Activated CD4-positive, CD25-positive, alpha-beta regulatory T cell treated with anti-CD3 and anti-CD28 coated beads, Interleukin-2, amount 50 U/mL, for 72 hours (primary cell): ENCODE measurements at regions not wholly inside any gene's neighbourhood (a gene's known extent, or its start where the extent isn't known, plus 50 kb on each side); places are given as distances from the start of the nearest gene placed in this dataset.

Experiments
- DNase-seq: peaks from one replicate; pipeline ENCODE4 v3.0.0; 2021

DNA sequence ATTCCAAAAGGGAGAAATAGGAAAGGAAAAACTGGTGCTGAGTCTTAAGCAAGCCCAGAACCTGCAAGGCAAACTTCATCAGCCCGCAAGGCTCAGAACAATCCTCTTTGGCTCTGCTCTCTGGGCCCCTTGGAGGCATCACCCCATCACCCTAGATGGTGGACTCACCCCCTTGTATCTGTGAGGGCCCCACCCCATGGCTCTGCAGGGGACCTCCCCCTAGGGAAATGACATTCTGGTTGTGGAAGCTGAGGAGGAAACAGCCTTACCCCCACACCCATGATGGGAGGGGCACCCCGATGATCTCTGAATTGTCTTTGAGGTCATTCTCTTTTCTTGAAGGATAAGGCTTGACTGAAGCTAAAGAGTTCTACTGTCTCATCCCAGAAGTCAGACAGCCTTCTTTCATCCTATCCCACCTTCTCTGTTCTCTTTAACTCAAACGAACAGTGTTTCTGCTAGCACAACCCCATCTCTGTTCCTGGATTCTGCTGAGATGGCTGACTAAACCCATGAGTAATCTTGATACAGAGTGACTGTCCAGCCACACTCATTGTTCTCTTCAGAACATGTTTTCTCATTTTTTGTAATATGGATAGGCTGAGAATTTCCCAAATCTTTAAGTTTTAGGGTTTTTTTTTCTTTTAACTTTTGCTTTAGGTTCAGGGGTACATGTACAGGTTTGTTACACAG lies 492.1 kb upstream of the MYT1L start:
- DNase-seq = no peak

DNA sequence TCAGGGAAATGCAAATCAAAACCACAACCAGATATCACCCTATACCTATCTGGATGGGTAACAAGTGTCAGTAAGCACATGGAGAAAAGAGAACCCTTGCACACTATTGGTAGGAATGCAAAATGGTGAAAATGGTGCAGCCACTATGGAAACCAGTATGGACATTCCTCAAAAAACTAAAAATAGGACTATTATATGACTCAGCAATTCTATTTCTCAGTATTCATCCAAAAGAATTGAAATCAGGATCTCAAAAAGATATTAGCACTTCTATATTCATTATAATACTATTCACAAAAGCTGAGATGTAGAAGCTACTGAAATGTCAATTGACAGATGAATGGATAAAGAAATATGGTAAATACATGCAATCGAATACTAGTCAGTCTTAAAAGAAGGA lies 491.1 kb upstream of the MYT1L start:
- no peak for DNase-seq

DNA sequence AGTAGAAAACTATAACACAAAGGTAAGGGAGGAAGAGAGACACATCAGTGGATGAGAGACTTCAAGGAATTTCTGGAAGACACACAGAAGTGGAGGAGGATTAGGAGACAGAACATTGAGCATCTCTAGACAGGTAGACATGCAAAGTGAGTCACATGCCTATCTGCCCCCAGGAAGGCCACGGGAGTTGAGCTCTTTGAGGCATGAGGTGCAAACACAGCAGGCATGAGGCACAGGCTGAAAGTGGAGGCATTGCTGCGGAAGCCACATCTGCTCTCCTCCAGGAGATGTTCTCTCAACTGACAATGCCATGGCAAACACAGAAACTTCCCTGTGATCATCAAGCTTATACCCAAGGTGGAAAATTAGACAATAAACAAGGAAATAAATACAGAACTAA lies 481.6 kb upstream of the MYT1L start:
- no peak for DNase-seq

DNA sequence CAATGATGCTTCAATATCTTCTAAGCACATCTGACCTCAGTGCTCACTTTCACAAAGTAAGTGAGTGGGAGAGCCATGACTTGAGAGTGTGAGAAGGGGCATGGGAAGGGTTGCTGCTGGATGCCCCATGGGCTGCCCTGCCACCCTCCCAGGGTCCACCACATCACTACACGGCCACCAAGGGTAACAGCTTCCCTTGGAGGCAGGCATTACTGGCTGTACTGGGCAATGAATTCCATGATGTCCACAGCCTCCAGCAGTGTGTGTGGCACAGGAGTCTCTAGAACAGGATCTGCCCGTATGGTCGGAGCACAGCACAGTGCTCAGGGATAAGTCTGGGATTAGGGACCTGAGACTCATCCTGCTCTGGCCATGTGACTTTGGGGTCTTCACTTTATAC lies 481.0 kb upstream of the MYT1L start:
- no peak for DNase-seq

DNA sequence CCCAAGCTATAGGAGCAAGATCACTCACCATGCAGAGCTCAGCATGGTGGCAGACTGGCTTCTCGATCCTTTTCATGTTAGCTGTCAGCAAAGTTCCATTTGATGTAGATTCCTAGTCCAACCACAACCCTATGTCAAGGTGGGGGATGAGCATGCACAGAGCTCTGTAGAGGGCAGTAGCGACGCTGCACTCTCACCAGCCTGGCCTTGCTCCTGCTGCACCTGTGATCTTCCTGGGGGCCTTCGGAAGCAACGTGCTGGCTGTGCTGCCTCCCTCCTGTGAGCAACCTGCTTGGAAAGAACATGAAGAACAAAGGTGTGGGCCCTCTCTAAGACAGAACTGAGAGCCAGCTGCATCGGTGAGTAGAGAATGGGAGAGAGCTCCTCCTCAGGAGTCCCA lies 479.4 kb upstream of the MYT1L start:
- no peak for DNase-seq

DNA sequence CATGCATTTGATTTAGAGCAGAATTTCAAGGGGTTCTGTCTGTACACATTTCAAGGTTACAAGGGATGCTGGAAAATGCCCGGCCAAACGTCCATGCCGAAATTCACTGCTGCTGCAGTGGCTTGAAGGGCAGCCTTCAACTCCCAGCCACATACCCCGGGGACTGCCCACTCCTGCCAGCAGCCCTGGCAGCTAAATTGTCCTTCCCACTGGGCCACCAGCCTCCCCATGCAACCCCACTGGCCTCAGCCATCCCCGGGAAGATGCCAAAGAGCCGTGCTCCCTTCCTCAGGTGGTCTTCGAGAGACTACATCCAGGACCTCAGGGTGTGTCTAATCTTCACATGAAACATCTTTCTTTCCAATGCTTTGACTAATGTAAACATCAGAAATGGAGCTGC lies 478.7 kb upstream of the MYT1L start:
- no peak for DNase-seq

DNA sequence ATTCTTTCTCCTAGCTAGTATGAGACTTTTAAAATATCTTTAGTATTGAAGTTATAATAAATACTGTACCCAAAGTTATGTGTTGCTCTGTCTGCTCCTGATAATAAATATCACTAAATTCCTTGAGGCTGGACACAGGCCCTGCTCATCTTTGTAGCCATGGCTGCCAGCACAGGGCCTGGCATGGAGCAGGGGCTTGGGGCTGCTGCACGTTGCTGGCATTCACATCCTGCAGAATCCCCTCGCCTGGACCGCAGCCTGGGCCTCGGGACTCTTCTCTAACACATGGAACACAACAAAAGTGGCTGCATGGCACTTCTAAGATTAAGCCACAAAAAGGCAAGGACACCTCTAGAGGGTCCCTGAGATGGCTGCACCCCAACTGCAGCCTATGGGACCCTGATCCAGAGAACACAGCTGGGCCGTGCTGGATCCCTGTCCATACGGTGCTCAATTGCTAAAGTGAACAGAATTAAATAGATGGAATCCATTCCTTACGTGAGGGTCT lies 477.5 kb upstream of the MYT1L start:
- DNase-seq = no peak

DNA sequence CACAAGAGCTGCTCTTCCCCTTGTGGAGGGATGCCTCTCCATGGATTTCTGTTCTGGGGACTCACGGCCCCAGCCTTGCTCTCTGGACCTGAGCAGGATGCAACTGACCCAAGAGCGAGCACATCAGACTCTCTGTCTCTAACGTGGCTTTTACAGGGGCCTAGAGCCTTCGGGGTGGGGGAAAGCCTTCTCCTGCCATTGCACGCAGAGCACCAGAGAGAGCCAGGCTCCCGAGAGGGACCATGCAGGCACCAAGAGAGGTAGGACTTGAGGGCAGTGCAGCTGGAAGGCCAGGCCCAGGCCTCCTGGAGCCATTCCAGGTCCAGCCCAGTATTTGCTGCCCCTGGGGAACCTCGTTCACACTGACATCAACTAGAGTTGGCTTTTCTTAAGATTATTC lies 475.6 kb upstream of the MYT1L start:
- no peak for DNase-seq

DNA sequence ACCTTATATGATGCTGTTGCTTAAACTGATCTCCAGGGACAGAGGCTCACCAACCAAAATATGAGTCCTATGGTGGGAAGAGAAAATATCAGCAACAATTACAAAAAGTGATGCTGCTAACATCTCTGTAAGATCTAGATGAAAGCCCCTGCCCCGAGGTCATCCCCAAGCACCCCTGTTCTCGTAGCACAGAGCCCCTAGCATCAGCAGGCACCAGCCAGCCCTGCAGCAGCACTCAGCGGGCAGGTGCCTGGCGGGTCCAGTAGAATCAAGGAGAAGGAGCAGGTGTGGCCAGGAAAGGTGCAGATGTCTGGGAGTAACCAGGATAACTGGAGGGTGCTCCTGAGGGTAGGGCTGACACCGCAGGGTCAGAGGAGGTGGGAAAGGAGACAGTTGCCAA lies 474.2 kb upstream of the MYT1L start:
- DNase-seq = no peak

DNA sequence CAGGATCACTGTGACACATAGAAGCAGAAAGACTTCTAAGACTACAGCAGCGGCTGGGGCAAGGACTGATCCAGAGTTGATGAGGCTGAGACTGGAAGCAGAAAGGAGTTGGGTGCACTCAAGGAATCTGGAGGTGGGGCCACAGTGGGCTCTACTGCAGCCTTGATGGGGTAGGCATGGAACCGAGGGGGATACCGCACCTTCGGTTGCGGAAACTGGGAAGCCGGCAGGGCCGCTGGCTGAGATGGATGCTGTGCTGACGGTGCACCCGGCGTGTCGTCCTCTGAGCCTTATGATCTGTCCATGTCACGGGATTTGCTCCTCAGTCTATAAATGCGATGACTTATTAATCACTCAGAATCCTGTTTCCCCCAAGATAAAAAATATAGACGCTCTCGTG lies 473.5 kb upstream of the MYT1L start:
- DNase-seq = no peak

DNA sequence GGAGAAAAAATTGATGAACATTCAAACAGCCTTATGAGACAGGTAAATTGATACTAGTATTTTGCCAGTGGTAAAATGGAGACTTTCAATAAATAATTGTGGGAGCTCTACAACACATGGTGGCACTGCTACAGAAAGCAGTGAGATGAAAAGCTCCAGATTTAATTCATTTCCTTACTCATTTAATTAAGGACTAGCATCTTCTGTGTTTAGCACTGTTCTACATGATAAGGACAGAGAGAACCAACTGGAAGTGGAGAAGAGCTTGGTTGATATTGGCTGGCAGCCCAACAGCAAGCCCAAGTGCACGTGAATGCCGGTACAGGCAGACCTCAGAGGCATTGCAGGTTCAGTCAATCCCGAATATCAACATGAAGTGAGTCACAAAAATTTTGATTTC lies 470.4 kb upstream of the MYT1L start:
- DNase-seq = no peak

DNA sequence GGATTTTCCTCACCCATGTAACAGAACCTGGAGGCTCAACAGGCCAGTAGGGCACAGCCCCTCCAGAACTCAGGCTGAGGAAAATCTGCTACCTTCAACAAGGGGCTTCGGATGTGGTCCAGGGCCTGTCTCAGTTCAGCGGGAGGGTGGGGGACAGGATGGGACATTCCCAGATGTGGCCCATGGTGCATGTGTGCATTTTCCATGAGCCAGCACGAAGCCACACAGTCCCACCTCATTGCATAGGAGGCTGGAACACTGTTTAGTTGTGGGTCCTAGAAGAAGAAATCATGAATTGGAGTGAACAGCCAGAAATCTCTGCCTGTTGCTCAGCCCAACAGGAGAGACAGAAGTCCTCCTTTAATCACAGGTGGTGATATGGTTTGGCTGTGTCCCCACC lies 469.6 kb upstream of the MYT1L start:
- no peak for DNase-seq

DNA sequence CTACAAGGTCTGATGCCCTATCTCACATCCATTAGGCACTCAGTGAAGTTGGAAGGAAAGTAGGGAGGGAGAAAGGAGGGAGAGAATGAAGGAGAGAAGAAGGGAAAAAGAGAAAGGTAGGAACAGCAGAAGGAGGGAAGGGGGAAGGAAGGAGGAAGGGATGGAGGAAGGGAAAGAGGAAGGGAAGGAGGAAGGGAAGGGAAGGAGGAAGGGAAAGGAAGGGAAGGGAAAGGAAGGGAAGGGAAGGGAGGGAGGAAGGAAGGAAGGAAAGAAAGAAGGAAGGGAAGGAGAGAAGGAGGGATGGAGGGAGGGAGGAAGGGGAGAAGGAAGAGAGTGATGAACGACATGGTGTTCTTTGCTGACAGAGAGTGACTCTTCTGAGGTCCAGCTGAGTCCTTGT lies 468.9 kb upstream of the MYT1L start:
- no peak for DNase-seq

DNA sequence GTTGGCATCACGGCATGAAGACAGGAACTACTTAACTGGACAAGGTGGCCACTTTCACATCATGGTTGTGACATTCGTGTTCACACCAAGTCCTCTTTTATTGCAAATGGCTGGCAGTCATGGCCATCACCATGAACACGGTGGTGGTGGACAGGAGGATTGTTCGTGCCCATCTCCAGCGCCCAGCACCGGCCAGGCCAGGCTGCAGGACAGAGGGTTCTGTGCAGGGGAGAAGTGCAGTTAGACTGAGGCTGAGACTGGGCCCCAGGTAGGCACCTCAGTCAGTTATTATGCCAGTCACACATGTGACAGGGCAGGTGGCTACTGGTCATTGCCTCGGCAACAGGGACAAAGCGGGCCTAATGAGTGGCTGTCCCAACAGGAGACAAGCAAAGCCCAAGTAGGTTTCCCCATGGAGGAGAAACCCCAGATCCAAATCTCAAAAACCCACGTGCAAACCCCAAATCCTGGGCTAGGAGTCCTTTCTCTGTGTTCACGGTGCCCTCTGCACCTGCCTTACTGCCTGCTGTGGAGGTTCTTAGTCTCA lies 468.1 kb upstream of the MYT1L start:
- no peak for DNase-seq

DNA sequence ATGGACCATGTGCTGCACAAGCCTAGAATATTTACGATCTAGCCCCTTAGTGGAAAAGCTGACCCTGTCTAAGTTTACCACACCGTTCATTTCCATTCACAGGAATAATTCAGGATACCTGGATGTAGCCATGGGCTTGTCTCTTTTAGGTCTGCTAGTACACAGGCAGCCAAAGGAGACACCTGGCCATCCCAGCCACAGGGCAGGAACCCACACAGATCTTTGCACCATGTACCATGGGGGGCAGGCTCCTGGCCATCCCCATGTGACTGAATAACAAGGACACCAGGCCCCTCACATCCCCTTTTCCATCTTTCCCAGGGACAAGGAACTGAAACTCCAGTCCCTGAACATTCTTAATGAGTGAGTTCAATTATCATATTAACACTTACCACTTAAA lies 467.3 kb upstream of the MYT1L start:
- DNase-seq = no peak

DNA sequence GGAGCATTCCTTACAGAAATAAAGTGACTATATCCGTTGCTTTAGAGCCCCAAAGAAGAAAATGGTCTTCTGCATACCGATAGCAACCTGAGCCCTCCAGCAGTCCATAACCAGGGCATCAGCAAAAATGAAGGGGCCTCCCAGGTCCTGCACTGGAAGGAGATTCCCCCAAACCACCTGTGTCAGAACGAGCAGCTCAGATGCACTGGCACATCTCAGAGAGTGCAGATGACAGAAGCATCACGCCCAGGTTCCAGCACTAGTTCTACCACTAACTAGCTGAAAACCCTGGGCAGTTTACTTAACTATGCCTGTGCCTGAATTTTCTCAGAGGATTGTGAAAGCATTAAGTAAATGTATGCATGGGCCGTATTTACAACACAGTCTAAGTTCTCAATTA lies 466.7 kb upstream of the MYT1L start:
- DNase-seq = no peak

DNA sequence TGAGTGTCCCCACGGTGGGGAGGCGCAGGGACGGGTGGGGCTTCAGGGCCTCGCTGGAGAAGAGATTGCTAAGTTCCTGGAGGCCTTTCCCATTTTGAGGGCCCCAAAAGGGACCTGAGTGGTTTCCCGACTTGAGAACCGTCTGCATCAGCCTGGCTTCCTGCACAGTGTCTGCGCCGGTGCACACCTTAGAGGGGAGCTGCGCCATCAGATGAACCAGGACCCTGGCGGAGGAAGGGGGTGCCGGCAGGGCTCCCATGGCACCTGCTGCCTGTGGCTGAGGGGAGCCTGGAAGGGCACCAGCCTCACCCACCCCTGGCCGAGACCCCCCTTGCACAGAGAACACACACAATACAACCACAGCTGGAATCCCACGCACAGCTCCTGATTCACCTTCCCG lies 465.1 kb upstream of the MYT1L start:
- DNase-seq = no peak

DNA sequence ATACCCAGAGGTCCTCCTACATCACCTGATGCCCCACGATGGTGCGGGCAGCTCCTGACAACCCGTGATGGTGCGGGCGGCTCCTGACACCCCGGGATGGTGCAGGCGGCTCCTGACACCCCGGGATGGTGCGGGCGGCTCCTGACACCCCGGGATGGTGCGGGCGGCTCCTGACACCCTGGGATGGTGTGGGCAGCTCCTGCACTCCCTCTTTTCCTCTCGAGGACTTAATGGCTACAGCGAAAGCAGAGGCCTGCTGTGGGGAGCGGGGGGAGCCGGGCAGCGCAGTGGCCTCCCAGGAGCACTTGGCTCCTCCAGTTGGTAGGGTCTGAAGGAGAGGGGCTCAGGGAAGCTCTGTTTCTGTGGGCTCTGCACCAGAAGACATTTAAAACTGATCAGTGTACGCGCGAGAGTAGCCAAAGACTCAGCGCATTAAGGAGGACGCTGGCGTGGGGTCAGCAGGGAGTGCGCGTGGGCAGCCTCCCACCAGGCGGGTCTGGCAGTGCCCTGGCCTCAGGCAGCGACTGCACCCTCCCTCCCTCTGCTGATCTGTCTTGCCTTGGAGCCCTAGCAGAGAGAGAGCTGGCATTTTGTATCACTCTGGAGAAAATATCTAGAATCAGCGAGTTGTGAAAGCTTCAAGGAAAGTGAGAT lies 464.5 kb upstream of the MYT1L start:
- no peak for DNase-seq

DNA sequence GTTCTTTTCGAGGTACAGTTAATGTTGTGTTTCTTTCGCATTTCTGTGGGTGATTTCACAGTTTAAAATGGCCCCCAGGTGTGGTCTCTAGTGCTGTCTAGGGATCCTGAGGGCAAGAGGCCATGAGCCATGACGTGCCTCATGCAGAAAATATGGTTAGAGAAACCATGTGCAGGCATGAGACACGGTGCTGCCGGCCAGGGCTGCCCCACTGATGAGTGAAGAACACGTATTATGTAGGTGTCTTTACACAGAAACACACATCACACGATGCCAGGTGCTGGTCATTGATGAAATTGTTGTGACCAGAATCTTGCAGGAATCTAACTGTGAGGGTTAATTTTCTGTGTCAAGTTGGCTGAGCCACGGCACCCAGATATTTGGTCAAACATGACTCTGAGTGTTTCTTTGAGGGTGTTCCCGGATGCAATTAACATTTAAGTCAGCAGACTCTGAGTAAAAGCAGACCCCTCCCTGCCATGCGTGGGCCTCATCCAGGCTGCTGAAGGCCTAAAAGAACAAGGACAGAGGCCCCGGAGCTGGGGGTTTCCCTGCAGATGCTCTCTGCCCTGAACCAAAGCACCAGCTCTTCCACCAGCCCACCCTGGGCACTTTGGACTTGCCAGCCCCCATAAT lies 463.0 kb upstream of the MYT1L start:
- DNase-seq = no peak

DNA sequence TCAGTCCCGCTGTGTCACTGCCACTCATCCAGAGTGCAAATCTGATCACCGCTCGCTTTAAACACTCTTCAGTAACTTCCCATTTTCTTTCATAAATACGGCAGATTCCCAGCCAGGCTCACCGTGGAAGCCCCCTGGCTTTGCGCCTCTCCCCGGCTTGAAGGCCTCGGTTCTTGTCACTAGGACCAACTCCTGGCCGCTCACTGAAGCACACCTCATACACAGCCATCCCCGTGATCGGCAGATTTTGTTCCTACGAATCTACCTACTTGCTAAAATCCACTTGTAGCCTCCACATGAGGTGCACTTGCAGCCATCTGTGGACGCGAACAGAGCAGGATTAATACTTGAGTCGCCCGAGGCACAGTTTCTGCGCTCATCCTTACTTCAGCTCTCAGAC lies 462.4 kb upstream of the MYT1L start:
- DNase-seq = no peak

DNA sequence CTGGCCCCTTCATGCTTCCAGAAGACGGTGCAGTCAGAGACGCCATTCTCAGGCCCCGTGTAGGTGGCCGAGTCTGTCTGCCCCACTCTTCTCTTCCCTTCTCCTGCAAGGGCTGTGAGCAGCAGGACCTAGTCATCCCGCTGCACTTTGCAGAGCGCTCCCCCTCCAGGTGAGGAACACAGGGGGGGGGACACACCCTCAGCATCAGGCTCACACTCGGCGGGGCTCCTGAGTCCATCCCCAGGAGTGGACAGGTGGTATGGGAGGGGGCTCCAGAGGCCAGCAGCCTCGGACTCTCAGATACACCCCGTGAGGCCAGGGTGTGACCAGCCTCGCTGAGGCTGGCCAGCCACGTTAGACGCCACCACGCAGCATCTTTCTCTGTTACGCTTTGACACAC lies 460.5 kb upstream of the MYT1L start:
- DNase-seq = no peak

DNA sequence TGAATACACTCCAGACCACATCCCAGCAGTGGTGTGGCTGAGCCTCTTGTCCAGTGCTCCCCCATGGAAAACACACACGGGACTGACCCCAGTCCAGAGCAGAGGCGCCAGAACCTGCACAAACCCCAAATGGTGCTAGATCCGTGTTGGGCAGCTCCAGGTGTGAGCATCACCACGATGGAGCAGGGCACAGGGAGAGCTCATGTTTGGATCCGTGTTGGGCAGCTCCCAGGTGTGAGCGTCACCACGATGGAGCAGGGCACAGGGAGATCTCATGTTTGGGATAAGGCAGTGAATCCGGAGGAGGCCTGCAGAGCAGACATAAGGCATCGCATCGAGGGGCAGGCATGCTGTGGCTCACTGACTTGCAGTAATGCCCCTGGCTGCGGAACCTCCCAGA lies 460.0 kb upstream of the MYT1L start:
- DNase-seq = no peak

DNA sequence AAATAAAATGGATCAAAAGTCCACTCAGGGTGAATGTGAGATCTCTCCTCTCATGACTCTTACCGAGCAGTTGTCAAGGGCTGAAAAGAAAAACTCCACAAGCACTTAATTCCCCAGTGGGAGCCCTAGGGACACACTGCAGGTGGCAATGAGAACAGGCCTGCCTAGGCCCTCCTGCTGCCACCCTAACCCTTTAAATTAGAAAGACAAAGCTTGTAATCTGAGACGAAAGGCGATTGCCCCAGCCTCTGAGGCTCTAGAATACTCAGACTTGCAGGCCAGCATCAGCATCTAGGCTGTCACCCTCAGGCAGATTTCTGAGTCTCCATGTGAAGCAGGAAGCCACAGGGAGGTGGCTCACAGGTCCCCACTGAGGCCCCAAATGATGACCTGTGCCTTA lies 457.0 kb upstream of the MYT1L start:
- no peak for DNase-seq

DNA sequence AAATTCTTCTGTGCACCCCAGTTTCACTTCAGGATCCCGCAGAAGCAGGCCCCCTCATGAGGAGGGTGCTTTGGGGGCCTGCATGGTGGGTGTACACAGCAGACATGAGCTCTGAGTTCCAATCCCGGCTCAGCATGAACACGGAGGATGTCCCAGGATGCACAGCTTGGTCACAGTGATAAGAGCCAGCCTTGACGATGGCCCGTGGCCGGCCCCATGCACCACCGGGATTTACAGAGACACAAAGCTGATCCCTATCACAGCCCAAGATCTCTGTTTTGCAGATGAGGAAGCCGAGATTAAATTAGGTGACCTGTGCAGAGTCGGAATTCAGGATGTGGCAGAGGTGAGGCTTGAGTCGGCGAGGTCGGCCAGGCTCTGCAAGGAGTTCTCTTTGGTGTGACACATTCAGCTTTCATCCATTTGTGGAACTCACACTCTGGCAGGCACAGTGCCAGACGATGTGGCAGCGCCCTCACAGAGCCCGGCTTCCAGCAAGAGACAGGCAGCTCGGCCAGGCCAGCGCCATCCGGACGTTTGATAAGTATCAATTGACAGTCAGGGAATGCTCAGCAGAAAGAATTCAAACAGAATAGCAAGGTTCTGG lies 456.3 kb upstream of the MYT1L start:
- DNase-seq = no peak
